ENCODE measurements at regions not wholly inside any gene's neighbourhood (a gene's known extent, or its start where the extent isn't known, plus 50 kb on each side); places are given as distances from the start of the nearest gene placed in this dataset.

DNA sequence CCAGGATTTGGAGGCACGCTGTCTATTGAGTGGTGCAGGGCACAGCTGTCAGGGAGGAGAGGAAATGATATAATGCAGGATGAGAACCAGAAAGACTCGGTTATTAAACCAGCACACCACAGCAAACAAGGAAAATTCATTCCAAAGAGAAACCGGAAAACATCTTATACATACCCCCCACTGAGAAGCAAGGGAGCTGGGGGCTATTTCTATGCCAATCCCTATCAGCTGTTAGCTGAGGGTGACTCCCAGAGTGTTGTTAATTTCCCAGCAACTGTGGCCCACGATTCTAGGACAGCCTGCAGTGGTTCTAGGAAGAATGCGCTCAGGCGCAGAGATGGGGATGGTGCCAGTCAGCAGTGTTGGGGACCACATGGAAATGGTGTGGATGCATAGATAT is 467.3 kb downstream of the PMP22 start:
- TF ChIP-seq, protein P1, sequence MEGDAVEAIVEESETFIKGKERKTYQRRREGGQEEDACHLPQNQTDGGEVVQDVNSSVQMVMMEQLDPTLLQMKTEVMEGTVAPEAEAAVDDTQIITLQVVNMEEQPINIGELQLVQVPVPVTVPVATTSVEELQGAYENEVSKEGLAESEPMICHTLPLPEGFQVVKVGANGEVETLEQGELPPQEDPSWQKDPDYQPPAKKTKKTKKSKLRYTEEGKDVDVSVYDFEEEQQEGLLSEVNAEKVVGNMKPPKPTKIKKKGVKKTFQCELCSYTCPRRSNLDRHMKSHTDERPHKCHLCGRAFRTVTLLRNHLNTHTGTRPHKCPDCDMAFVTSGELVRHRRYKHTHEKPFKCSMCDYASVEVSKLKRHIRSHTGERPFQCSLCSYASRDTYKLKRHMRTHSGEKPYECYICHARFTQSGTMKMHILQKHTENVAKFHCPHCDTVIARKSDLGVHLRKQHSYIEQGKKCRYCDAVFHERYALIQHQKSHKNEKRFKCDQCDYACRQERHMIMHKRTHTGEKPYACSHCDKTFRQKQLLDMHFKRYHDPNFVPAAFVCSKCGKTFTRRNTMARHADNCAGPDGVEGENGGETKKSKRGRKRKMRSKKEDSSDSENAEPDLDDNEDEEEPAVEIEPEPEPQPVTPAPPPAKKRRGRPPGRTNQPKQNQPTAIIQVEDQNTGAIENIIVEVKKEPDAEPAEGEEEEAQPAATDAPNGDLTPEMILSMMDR (IDR thresholded peaks at IDR 0.05) = no peak
- H3K36me3 Mint-ChIP-seq (ENCODE audit: low read depth) = peaks cover 9% of the 10 kb centered on the region; the same call in 1 of the 2 replicates
- H3K27me3 Mint-ChIP-seq (ENCODE audit: insufficient read depth) = peaks cover 8% of the 10 kb centered on the region
- H3K4me3 Mint-ChIP-seq = peak overlapping the region; percentile 45; the same call in 1 of the 2 replicates
- peaks cover 15% of the 10 kb centered on the region for H3K9me3 Mint-ChIP-seq
- H3K4me1 Mint-ChIP-seq (ENCODE audit: low read depth) = peaks cover 39% of the 10 kb centered on the region
- no peak for DNase-seq
- H3K27ac Mint-ChIP-seq = no peak overlapping the region

- peak overlapping the region; percentile 54; the same call in 1 of the 2 replicates for H3K4me3 Mint-ChIP-seq
- H3K9me3 Mint-ChIP-seq = peaks cover 15% of the 10 kb centered on the region
- no peak for DNase-seq
- H3K27me3 Mint-ChIP-seq (ENCODE audit: insufficient read depth) = peaks cover 5% of the 10 kb centered on the region
- peaks cover 47% of the 10 kb centered on the region for H3K4me1 Mint-ChIP-seq (ENCODE audit: low read depth)
- peaks cover 9% of the 10 kb centered on the region; the same call in 1 of the 2 replicates for H3K36me3 Mint-ChIP-seq (ENCODE audit: low read depth)
- peak overlapping the region; percentile 29; the same call in 1 of the 2 replicates for H3K27ac Mint-ChIP-seq
- TF ChIP-seq, protein P1 (IDR thresholded peaks at IDR 0.05) = no peak
Observed at GRCh38 chr17:14797021-14797420, 468.1 kb downstream of the PMP22 start.

DNA sequence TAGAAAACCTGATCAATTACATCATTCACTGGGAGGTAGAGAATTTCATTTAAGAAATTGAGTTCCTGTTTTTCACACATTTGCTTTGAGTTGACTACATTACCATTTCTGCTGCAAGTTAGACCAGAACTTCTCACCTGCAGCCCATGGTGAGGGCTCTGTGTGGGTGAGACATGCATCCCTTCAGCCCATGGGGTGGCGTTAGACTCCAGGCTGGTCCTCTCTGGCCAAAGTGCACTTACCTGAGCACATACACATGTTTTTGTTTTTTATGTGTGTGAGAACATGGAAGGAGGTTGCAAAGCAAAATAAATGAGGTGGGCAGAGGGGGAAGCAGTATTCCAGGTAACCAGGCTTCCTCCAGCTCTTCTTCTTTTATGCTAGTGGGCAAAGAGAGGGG is 470.2 kb downstream of the PMP22 start:
- Mint-ChIP-seq H3K4me1 (ENCODE audit: low read depth) (peaks cover 67% of the 10 kb centered on the region), H3K36me3 (ENCODE audit: low read depth) (peaks cover 4% of the 10 kb centered on the region; the same call in 1 of the 2 replicates), H3K27me3 (ENCODE audit: insufficient read depth) (peaks cover 3% of the 10 kb centered on the region), H3K4me3 (no peak overlapping the region), H3K9me3 (no peaks in the 10 kb centered on the region; the same call in 1 of the 2 replicates), H3K27ac (no peak overlapping the region)
- TF ChIP-seq, protein P1 (IDR thresholded peaks at IDR 0.05) = no peak
- no peak for DNase-seq

DNA sequence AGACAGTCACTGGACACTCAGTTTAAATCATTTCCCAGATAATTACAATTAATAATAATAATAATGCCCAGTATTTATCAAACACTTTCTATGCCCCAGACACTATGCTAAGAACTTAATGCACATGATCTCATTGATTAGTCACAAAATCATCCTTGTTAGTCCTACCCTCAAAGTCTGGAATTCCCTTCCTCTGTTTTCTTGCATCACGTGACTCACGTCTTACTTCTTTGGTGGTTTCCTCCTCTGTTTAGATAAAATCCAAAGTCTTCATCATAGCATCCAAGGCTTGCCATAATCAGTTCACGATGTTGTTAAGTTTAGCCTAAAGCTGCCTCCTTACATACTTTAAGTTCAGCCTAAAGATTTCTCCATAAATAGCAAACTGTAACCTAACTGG is 471.9 kb downstream of the PMP22 start:
- Mint-ChIP-seq H3K4me3 (peak overlapping the region; percentile 31), H3K4me1 (ENCODE audit: low read depth) (peaks cover 74% of the 10 kb centered on the region), H3K27ac (peak overlapping the region; percentile 72), H3K9me3 (no peaks in the 10 kb centered on the region), H3K36me3 (ENCODE audit: low read depth) (peaks cover 8% of the 10 kb centered on the region; the same call in 1 of the 2 replicates), H3K27me3 (ENCODE audit: insufficient read depth) (peaks cover 6% of the 10 kb centered on the region)
- TF ChIP-seq, protein P1 (IDR thresholded peaks at IDR 0.05) = no peak
- DNase-seq = peak; percentile 71

DNA sequence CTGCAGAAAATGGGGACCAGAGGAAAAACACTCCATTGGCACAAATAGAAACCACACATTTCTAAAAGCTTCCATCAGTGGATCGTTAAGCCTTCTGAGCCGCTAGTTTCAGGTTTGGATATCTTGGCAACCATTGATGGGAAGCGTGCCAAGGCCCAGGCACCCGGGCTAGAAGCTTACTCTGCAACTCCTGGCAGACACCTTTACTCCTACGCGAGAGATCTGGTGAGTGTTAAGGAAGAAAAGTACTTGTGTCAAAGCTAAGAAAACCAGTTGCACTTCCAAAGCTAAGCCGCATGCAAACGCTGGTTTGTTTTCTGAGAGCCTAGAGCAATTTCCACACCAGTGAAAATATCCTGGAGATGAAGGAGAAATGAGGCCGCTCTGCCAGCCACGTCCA is 472.4 kb downstream of the PMP22 start:
- Mint-ChIP-seq H3K4me3 (peak overlapping the region; percentile 40; the same call in 1 of the 2 replicates), H3K27me3 (ENCODE audit: insufficient read depth) (peaks cover 6% of the 10 kb centered on the region), H3K36me3 (ENCODE audit: low read depth) (peaks cover 7% of the 10 kb centered on the region; the same call in 1 of the 2 replicates), H3K9me3 (no peaks in the 10 kb centered on the region), H3K4me1 (ENCODE audit: low read depth) (peaks cover 73% of the 10 kb centered on the region), H3K27ac (peak overlapping the region; percentile 72; the same call in 1 of the 2 replicates)
- TF ChIP-seq, protein P1 (IDR thresholded peaks at IDR 0.05) = no peak
- no peak for DNase-seq
